ENCODE measurements at regions not wholly inside any gene's neighbourhood (a gene's known extent, or its start where the extent isn't known, plus 50 kb on each side); places are given as distances from the start of the nearest gene placed in this dataset.

DNA sequence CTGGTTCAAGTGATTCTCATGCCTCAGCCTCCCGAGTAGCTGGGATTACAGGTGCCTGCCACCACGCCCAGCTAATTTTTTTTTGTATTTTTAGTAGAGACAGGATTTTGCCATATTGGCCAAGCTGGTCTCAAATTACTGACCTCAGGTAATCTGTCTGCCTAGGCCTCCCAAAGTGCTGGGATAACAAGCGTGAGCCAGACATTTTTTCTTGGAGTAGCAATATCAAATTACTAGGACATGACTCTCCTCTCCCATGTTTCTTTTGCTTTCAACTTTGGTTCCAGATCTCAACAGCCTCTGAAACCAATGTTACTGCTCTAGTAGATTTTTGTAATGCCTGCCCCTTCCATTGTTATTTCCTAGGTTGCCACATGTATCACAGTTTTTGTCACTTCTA, 462.0 kb downstream of the GBE1 start (continued):
- no peak for TF ChIP-seq NEUROD1 (IDR thresholded peaks at IDR 0.05; ENCODE audit: borderline replicate concordance, low read depth, low read length, partially characterized antibody)

GRCh38 chr3:81295906-81296577, 465.4 kb downstream of the GBE1 start:
- H3K9ac ChIP-seq (ENCODE audit: insufficient read depth in 1 of 2, low read depth in 2 of 2, low read length in 2 of 2) = no peak overlapping the region
- intact Hi-C loops (cut with micrococcal nuclease) (no loop called here), in situ Hi-C loops (cut with MboI) (no loop called here)
- H3K9me3 ChIP-seq (replicated peaks; ENCODE audit: control insufficient read depth, insufficient read depth, low read depth, low read length) = no peaks in the 10 kb centered on the region
- WGBS (ENCODE audit: insufficient coverage, low coverage, missing lambda C conversion rate) = 0% methylated on average over 1 of the region's 1 CpG
- ChIA-PET POLR2A (no interaction called here), CTCF (ENCODE audit: low intra/inter-chr PET ratio) (no interaction called here)
- no peak overlapping the region for H3K4me2 ChIP-seq (ENCODE audit: insufficient read depth, low read length)
- H3K79me2 ChIP-seq (ENCODE audit: control insufficient read depth, insufficient read depth, low read length) = no peaks in the 10 kb centered on the region
- H3K4me3 ChIP-seq = no peak overlapping the region
- FAIRE-seq = no peak
- no peak overlapping the region for H2AFZ ChIP-seq (ENCODE audit: low read depth, low read length)
- no peaks in the 10 kb centered on the region for H3K9me1 ChIP-seq (ENCODE audit: control insufficient read depth, insufficient read depth, low read length)
- no peak overlapping the region for H3K27ac ChIP-seq (ENCODE audit: extremely low read depth, low read depth, low read length)
- H3K4me1 ChIP-seq (replicated peaks in 1 of 2; ENCODE audit: control insufficient read depth in 2 of 2, insufficient read depth in 2 of 2, low read length in 2 of 2) = no peaks in the 10 kb centered on the region
- ATAC-seq = no peak
- DNase-seq (ENCODE audit: extremely low read depth in 1 of 4, low spot score in 3 of 4) = no peak
- no peaks in the 10 kb centered on the region for H3K36me3 ChIP-seq (ENCODE audit: control insufficient read depth, insufficient read depth, low read length)
- no TSS peak for BruUV-seq (replicated peaks)
- no peaks in the 10 kb centered on the region for H3K27me3 ChIP-seq (ENCODE audit: control insufficient read depth in 2 of 2, insufficient read depth in 2 of 2, low read length in 2 of 2)
- no peaks in the 10 kb centered on the region for H4K20me1 ChIP-seq (replicated peaks; ENCODE audit: control insufficient read depth, insufficient read depth, low read length)
- TF ChIP-seq ATF6 (CRISPR knock-in tag; IDR thresholded peaks at IDR 0.05) (no peak), ZNF253 (CRISPR knock-in tag; conservative IDR thresholded peaks at IDR 0.05) (no peak), NFIC (IDR thresholded peaks at IDR 0.05) (no peak), GTF2F1 (IDR thresholded peaks at IDR 0.05; ENCODE audit: low read depth, low read length) (no peak), U2AF1 (optimal IDR thresholded peaks at IDR 0.05; ENCODE audit: low read depth, low read length) (no peak), UBTF (IDR thresholded peaks at IDR 0.05; ENCODE audit: borderline replicate concordance in 1 of 2, low read depth in 2 of 2, low read length in 2 of 2) (no peak), KHSRP (IDR thresholded peaks at IDR 0.05) (no peak), ZBTB17 (CRISPR knock-in tag; IDR thresholded peaks at IDR 0.05) (no peak), MEF2D (tag; conservative IDR thresholded peaks at IDR 0.05; ENCODE audit: low read depth) (no peak), HMGN3 (IDR thresholded peaks at IDR 0.05; ENCODE audit: borderline replicate concordance, extremely low read depth, insufficient read length, low read depth, low read length) (no peak)
- TF ChIP-seq, protein P1, sequence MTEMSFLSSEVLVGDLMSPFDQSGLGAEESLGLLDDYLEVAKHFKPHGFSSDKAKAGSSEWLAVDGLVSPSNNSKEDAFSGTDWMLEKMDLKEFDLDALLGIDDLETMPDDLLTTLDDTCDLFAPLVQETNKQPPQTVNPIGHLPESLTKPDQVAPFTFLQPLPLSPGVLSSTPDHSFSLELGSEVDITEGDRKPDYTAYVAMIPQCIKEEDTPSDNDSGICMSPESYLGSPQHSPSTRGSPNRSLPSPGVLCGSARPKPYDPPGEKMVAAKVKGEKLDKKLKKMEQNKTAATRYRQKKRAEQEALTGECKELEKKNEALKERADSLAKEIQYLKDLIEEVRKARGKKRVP (CRISPR knock-in tag; IDR thresholded peaks at IDR 0.05) = no peak
- TF ChIP-seq, protein P2, sequence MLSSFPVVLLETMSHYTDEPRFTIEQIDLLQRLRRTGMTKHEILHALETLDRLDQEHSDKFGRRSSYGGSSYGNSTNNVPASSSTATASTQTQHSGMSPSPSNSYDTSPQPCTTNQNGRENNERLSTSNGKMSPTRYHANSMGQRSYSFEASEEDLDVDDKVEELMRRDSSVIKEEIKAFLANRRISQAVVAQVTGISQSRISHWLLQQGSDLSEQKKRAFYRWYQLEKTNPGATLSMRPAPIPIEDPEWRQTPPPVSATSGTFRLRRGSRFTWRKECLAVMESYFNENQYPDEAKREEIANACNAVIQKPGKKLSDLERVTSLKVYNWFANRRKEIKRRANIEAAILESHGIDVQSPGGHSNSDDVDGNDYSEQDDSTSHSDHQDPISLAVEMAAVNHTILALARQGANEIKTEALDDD (IDR thresholded peaks at IDR 0.05) = no peak

All from K562 (cell line).